Upper lobe of left lung (tissue), 6 donors: ENCODE measurements at regions not wholly inside any gene's neighbourhood (a gene's known extent, or its start where the extent isn't known, plus 50 kb on each side); places are given as distances from the start of the nearest gene placed in this dataset.
A peak's percentile ranks its signal among the peaks of the same experiment; 100 is the strongest.

Experiments
- ATAC-seq, 2 donors: fragments of 200-7000 bp; cut with Tn5 transposase; one replicate each; pipeline ENCODE4 v1.9.1; 2022; ENCODE audit warnings: mild to moderate bottlenecking in 2 of 2, moderate library complexity in 2 of 2; ENCODE audit not compliant: low FRiP score in 2 of 2
- DNase-seq, 2 donors: peaks; one replicate each; pipeline ENCODE4 v3.0.0-alpha.2; 2019 to 2020
- H3K27ac ChIP-seq, 4 donors: fragments of 200-600 bp; sonication (generic); one replicate each; pipeline ENCODE4 v1.5.1; 2016 to 2019
- H3K27me3 ChIP-seq, 4 donors: fragments of 200-600 bp; sonication (generic); one replicate each; pipeline ENCODE4 v1.5.1; 2017 to 2019
- H3K36me3 ChIP-seq, 4 donors: fragments of 200-600 bp; sonication (generic); one replicate each; pipeline ENCODE4 v1.5.1; 2016 to 2019
- H3K4me1 ChIP-seq, 4 donors: fragments of 200-600 bp; sonication (generic); one replicate each; pipeline ENCODE4 v1.5.1; 2018 to 2019
- H3K4me3 ChIP-seq, 4 donors: fragments of 200-600 bp; sonication (generic); one replicate each; pipeline ENCODE4 v1.5.1; 2017 to 2019; ENCODE audit warnings: mild to moderate bottlenecking in 2 of 4, moderate library complexity in 1 of 4
- H3K9me3 ChIP-seq, 4 donors: fragments of 200-600 bp; sonication (generic); one replicate each; pipeline ENCODE4 v1.5.1; 2018 to 2019
- CTCF ChIP-seq, 6 experiments: fragments of 450-650 bp in 4 of 6; fragments of 200-600 bp in 2 of 6; sonication (generic) in 2 of 6; IDR thresholded peaks; one replicate each; pipeline ENCODE4 v1.5.1; 2016 to 2019; ENCODE audit warnings: antibody characterized with exemption in 6 of 6
- EP300 ChIP-seq, 4 donors: sonication (generic); formaldehyde crosslinking; IDR thresholded peaks; one replicate each; pipeline ENCODE4 v1.5.1; 2017; ENCODE audit warnings: antibody characterized with exemption in 4 of 4, control low read depth in 2 of 4
- POLR2A ChIP-seq, 4 donors: fragments of 450-650 bp; IDR thresholded peaks; one replicate each; pipeline ENCODE4 v1.5.1; 2016 to 2017; ENCODE audit warnings: antibody characterized with exemption in 4 of 4, mild to moderate bottlenecking in 2 of 4
- POLR2AphosphoS5 ChIP-seq, 2 donors: sonication (generic); formaldehyde crosslinking; IDR thresholded peaks; one replicate each; pipeline ENCODE4 v1.5.1; 2017; ENCODE audit warnings: antibody characterized with exemption in 2 of 2
- WGBS, 2 donors: methylation state at CpG; one replicate each; pipeline ENCODE4 v1.1.5; 2017 to 2018; 5-methylcytosine and 5-hydroxymethylcytosine counted together
- donor health status: DM: no; HTN: no; CAD: no; lungs with moderate emphysema.
- donor health status: DM: no; HTN: yes; CAD: no; lungs with severe emphysema.

GRCh38 chr3:43873723-43874122 lies 183.0 kb downstream of the ABHD5 start:
- WGBS, 2 donors, result 94 to 98% methylated on average over 7 of the region's 7 CpGs
- H3K27ac ChIP-seq, result no peak overlapping the region
- H3K36me3 ChIP-seq, result no peaks in the 10 kb centered on the region
- TF ChIP-seq POLR2A (IDR thresholded peaks at IDR 0.05) (no peak), EP300 (IDR thresholded peaks at IDR 0.05) (no peak), CTCF (IDR thresholded peaks at IDR 0.05) (no peak), POLR2AphosphoS5 (IDR thresholded peaks at IDR 0.05) (no peak)
- H3K27me3 ChIP-seq, result no peaks in the 10 kb centered on the region
- DNase-seq, result no peak
- H3K4me3 ChIP-seq, result no peak overlapping the region
- ATAC-seq, result no peak
- no peaks in the 10 kb centered on the region for H3K9me3 ChIP-seq
- H3K4me1 ChIP-seq, result peaks cover 0 to 9% (median 2%) of the 10 kb centered on the region in 4 donors

GRCh38 chr3:43874290-43874689 lies 183.6 kb downstream of the ABHD5 start:
- Histone ChIP-seq H3K27me3 (no peaks in the 10 kb centered on the region), H3K4me1 (peaks cover 0 to 9% (median 2%) of the 10 kb centered on the region in 4 donors), H3K36me3 (no peaks in the 10 kb centered on the region), H3K9me3 (no peaks in the 10 kb centered on the region), H3K27ac (no peak overlapping the region), H3K4me3 (no peak overlapping the region)
- WGBS, 2 donors, result 82 to 100% methylated on average over 1 of the region's 1 CpG
- DNase-seq (no peak), ATAC-seq (no peak)
- TF ChIP-seq EP300 (IDR thresholded peaks at IDR 0.05), result no peak
- TF ChIP-seq POLR2AphosphoS5 (IDR thresholded peaks at IDR 0.05), result no peak
- no peak for TF ChIP-seq CTCF (IDR thresholded peaks at IDR 0.05)
- no peak for TF ChIP-seq POLR2A (IDR thresholded peaks at IDR 0.05)

DNA sequence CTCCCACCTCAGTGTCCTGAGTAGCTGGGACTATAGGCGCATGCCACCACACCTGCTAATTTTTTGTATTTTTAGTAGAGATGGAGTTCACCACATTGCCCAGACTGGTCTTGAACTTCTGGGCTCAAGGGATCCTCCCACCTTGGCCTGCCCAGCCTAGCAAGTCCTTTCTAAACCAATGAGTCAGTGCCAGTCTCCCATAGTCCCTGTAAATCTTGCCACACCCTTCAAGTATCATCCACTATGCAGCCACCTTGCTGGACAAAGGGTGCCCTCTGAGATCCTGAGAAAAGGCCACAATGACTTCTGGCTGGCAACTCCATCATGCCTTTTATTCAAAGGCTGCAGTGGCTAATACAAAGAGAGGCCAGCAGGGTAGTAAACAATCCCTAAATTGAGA lies 184.0 kb downstream of the ABHD5 start:
- Histone ChIP-seq H3K4me1 (peaks cover 0 to 9% (median 2%) of the 10 kb centered on the region in 4 donors), H3K27me3 (no peaks in the 10 kb centered on the region), H3K36me3 (no peaks in the 10 kb centered on the region), H3K27ac (no peak overlapping the region), H3K9me3 (no peaks in the 10 kb centered on the region), H3K4me3 (no peak overlapping the region)
- TF ChIP-seq POLR2A (IDR thresholded peaks at IDR 0.05), result no peak
- no peak for TF ChIP-seq POLR2AphosphoS5 (IDR thresholded peaks at IDR 0.05)
- TF ChIP-seq CTCF (IDR thresholded peaks at IDR 0.05), result no peak
- TF ChIP-seq EP300 (IDR thresholded peaks at IDR 0.05), result no peak
- DNase-seq (no peak), ATAC-seq (no peak)
- 100% methylated on average over 1 of the region's 1 CpG for WGBS, 2 donors

GRCh38 chr3:43876648-43877047 lies 185.9 kb downstream of the ABHD5 start:
- TF ChIP-seq EP300 (IDR thresholded peaks at IDR 0.05), result no peak
- TF ChIP-seq POLR2A (IDR thresholded peaks at IDR 0.05), result no peak
- TF ChIP-seq POLR2AphosphoS5 (IDR thresholded peaks at IDR 0.05), result no peak
- TF ChIP-seq CTCF (IDR thresholded peaks at IDR 0.05), result no peak

DNA sequence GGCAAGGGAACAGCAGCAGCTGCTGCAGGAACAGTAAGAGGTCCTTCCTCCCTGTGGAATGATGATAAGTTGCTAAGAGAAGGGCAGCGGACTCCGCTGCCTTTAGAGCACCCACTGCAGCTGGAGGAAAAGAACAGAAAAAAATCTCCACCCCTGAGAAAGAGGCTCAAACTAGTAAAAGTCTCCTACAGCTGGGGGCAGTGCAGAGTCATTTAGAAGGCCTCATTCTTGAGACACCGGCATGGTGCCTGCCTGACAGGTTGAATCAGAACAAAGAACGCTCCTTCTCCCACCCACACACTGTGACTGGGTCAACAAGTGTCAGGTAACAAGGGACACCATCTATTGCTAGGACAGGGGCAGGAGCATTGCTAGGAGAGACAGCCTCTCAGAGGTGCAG lies 188.4 kb downstream of the ABHD5 start:
- no peak overlapping the region for H3K4me3 ChIP-seq
- no peaks in the 10 kb centered on the region for H3K27me3 ChIP-seq
- DNase-seq, result peak in 1 of 2 donors; percentile 39
- H3K4me1 ChIP-seq, result peaks cover 0 to 6% (median 3%) of the 10 kb centered on the region in 4 donors
- WGBS, 2 donors, result 25 to 28% methylated on average over 4 of the region's 4 CpGs
- no peaks in the 10 kb centered on the region for H3K36me3 ChIP-seq
- H3K27ac ChIP-seq, result no peak overlapping the region
- ATAC-seq, result peak in 1 of 2 donors; percentile 57
- H3K9me3 ChIP-seq, result no peaks in the 10 kb centered on the region
- TF ChIP-seq CTCF (IDR thresholded peaks at IDR 0.05) (peak in 3 of 6 experiments; percentile 11 to 22 (median 21)), EP300 (IDR thresholded peaks at IDR 0.05) (no peak)

More at GRCh38 chr3:43876648-43877047, 185.9 kb downstream of the ABHD5 start:
- H3K36me3 ChIP-seq, result no peaks in the 10 kb centered on the region
- no peak for DNase-seq
- no peaks in the 10 kb centered on the region for H3K9me3 ChIP-seq
- H3K27ac ChIP-seq, result no peak overlapping the region
- no peaks in the 10 kb centered on the region for H3K4me1 ChIP-seq
- ATAC-seq, result no peak
- no peak overlapping the region for H3K4me3 ChIP-seq
- WGBS, 2 donors, result 86 to 92% methylated on average over 2 of the region's 2 CpGs
- no peaks in the 10 kb centered on the region for H3K27me3 ChIP-seq
